Keratinocyte (primary cell): ENCODE measurements at regions not wholly inside any gene's neighbourhood (a gene's known extent, or its start where the extent isn't known, plus 50 kb on each side); places are given as distances from the start of the nearest gene placed in this dataset.

Experiments
- DNase-seq: peaks from one replicate; pipeline ENCODE4 v3.0.0-alpha.2; 2011; ENCODE audit warnings: low read depth, missing footprints, low spot score
- FAIRE-seq: peaks from 2 replicates; lab custom pipeline; 2011; peaks lifted over from hg19 to GRCh38; lab: Jason Lieb, UNC
- H2AFZ ChIP-seq: 2 replicates; pipeline ENCODE4 v1.6.0; 2012; ENCODE audit warnings: low read length, control low read depth, inconsistent platforms; ENCODE audit not compliant: control insufficient read depth
- H3K27ac ChIP-seq: 2 replicates; pipeline ENCODE4 v1.5.1; 2011; ENCODE audit warnings: low read length; ENCODE audit not compliant: control insufficient read depth, insufficient read depth
- H3K27me3 ChIP-seq: 3 replicates; pipeline ENCODE4 v1.6.0; 2011; ENCODE audit warnings: low read length; ENCODE audit not compliant: control insufficient read depth, insufficient read depth; ENCODE audit errors: extremely low read depth
- H3K36me3 ChIP-seq, 2 experiments: 2 replicates in 1 of 2; 3 replicates in 1 of 2; pipeline ENCODE4 v1.5.1; 2011; ENCODE audit warnings: low read length in 2 of 2, mild to moderate bottlenecking in 1 of 2; ENCODE audit not compliant: control insufficient read depth in 2 of 2, insufficient read depth in 2 of 2; ENCODE audit errors: extremely low read depth in 1 of 2
- H3K4me1 ChIP-seq: 3 replicates; pipeline ENCODE4 v1.5.1; 2011; ENCODE audit warnings: low read length; ENCODE audit not compliant: control insufficient read depth, insufficient read depth; ENCODE audit errors: extremely low read depth
- H3K4me2 ChIP-seq: 3 replicates; pipeline ENCODE4 v1.6.0; 2011; ENCODE audit warnings: low read depth, low read length; ENCODE audit not compliant: control insufficient read depth, insufficient read depth; ENCODE audit errors: extremely low read depth
- H3K4me3 ChIP-seq, 3 experiments: fragments of 200-600 bp in 1 of 3; sonication (generic) in 1 of 3; 2 replicates in 2 of 3; 3 replicates in 1 of 3; pipeline ENCODE4 v1.5.1; 2011 to 2016; ENCODE audit warnings: low read length in 3 of 3, mild to moderate bottlenecking in 3 of 3, control low read depth in 2 of 3, inconsistent platforms in 1 of 3, low read depth in 1 of 3, mixed read lengths in 1 of 3, mixed run types in 1 of 3, moderate library complexity in 1 of 3; ENCODE audit not compliant: control insufficient read depth in 2 of 3, insufficient read depth in 2 of 3; ENCODE audit errors: extremely low read depth in 1 of 3
- H3K79me2 ChIP-seq: 2 replicates; pipeline ENCODE4 v1.6.0; 2012; ENCODE audit warnings: low read length; ENCODE audit not compliant: control insufficient read depth, insufficient read depth
- H3K9ac ChIP-seq: 3 replicates; pipeline ENCODE4 v1.6.0; 2011; ENCODE audit warnings: low read length; ENCODE audit not compliant: control insufficient read depth, insufficient read depth; ENCODE audit errors: extremely low read depth
- H3K9me1 ChIP-seq: 3 replicates; pipeline ENCODE4 v1.6.0; 2011; ENCODE audit warnings: low read length; ENCODE audit not compliant: control insufficient read depth, insufficient read depth; ENCODE audit errors: extremely low read depth
- H3K9me3 ChIP-seq: 2 replicates; pipeline ENCODE4 v1.5.1; 2012; ENCODE audit warnings: low read depth, low read length; ENCODE audit not compliant: control insufficient read depth
- H4K20me1 ChIP-seq: 3 replicates; pipeline ENCODE4 v1.6.0; 2011; ENCODE audit warnings: low read length; ENCODE audit not compliant: control insufficient read depth, insufficient read depth; ENCODE audit errors: extremely low read depth
- CTCF ChIP-seq, 3 experiments: IDR thresholded peaks in 1 of 3; conservative IDR thresholded peaks in 1 of 3; optimal IDR thresholded peaks in 1 of 3; 2 replicates in 2 of 3; 3 replicates in 1 of 3; pipeline versions ENCODE3 to v1.5.1; 2011; ENCODE audit warnings: low read length in 3 of 3, mild to moderate bottlenecking in 3 of 3, moderate library complexity in 2 of 3, control low read depth in 1 of 3, inconsistent platforms in 1 of 3; ENCODE audit not compliant: insufficient read depth in 2 of 3; ENCODE audit errors: extremely low read depth in 1 of 3
- EZH2 ChIP-seq: IDR thresholded peaks from one replicate; pipeline ENCODE4 v1.6.1; 2012; ENCODE audit warnings: inconsistent platforms, mild to moderate bottlenecking, low read length, moderate library complexity
- dilution Hi-C: fragments of 300-500 bp; cut with MboI; formaldehyde crosslinking; loops from one replicate; pipeline ENCODE4 v1.7.0; 2020; ENCODE audit warnings: low sequenced_read_pairs; ENCODE audit not compliant: extremely low pct_ligation_motif_present

- Histone ChIP-seq H4K20me1 (no peaks in the 10 kb centered on the region), H3K79me2 (no peaks in the 10 kb centered on the region), H3K9me3 (no peaks in the 10 kb centered on the region), H3K36me3 (no peaks in the 10 kb centered on the region), H3K27me3 (no peaks in the 10 kb centered on the region), H3K4me2 (peak overlapping the region; percentile 80), H3K9ac (peak overlapping the region; percentile 23), H3K4me3 (no peak overlapping the region), H3K27ac (peak overlapping the region; percentile 65), H3K4me1 (peaks cover 42% of the 10 kb centered on the region), H3K9me1 (no peaks in the 10 kb centered on the region), H2AFZ (peak overlapping the region; percentile 60)
- TF ChIP-seq CTCF (optimal IDR thresholded peaks at IDR 0.05 in 1 of 3, IDR thresholded peaks at IDR 0.05 in 1 of 3, conservative IDR thresholded peaks at IDR 0.05 in 1 of 3; ENCODE audit: extremely low read depth in 1 of 3, insufficient read depth in 2 of 3, low read length in 3 of 3) (no peak), EZH2 (no peak)
- dilution Hi-C loops = no loop called here
- FAIRE-seq (peak; percentile 91), DNase-seq (peak; percentile 75)
Observed at GRCh38 chr2:195319112-195319460, 337.9 kb upstream of the SLC39A10 start.

GRCh38 chr2:195318440-195319111 is 338.4 kb upstream of the SLC39A10 start:
- DNase-seq = no peak
- Histone ChIP-seq H3K4me3 (no peak overlapping the region), H3K4me1 (peaks cover 42% of the 10 kb centered on the region), H3K36me3 (no peaks in the 10 kb centered on the region), H3K27me3 (no peaks in the 10 kb centered on the region), H3K9me1 (no peaks in the 10 kb centered on the region), H3K9me3 (no peaks in the 10 kb centered on the region), H3K79me2 (no peaks in the 10 kb centered on the region), H3K4me2 (peak overlapping the region; percentile 80), H4K20me1 (no peaks in the 10 kb centered on the region), H2AFZ (peak overlapping the region; percentile 60), H3K9ac (peak overlapping the region; percentile 23), H3K27ac (peak overlapping the region; percentile 65)
- FAIRE-seq = peak; percentile 26
- dilution Hi-C loops = no loop called here
- TF ChIP-seq CTCF (optimal IDR thresholded peaks at IDR 0.05 in 1 of 3, IDR thresholded peaks at IDR 0.05 in 1 of 3, conservative IDR thresholded peaks at IDR 0.05 in 1 of 3; ENCODE audit: extremely low read depth in 1 of 3, insufficient read depth in 2 of 3, low read length in 3 of 3) (peak in 2 of 3 experiments; percentile 30 to 52), EZH2 (no peak)
